Endothelial cell of umbilical vein (primary cell): ENCODE measurements at regions not wholly inside any gene's neighbourhood (a gene's known extent, or its start where the extent isn't known, plus 50 kb on each side); places are given as distances from the start of the nearest gene placed in this dataset.

ENCODE experiments used
- BruUV-seq: library from RNA; stranded (reverse); fragments of 400-500 nt; replicated peaks from 2 replicates; lab custom pipeline; 2021; lab: Mats Ljungman, UMichigan
- CTCF ChIA-PET: fragments of 300-600, 350-600 bp; sonication (Branson Sonifier 250); formaldehyde crosslinking; loops from one replicate; lab custom pipeline; 2021; ENCODE audit warnings: antibody characterized with exemption, inconsistent platforms; lab: Charles Lee
- POLR2A ChIA-PET: fragments of 300-600, 350-600 bp; sonication (Branson Sonifier 250); formaldehyde crosslinking; loops from one replicate; lab custom pipeline; 2021; ENCODE audit warnings: antibody characterized with exemption, inconsistent platforms; lab: Charles Lee
- DNase-seq: peaks from one replicate; pipeline ENCODE4 v3.0.0-alpha.2; 2011; ENCODE audit warnings: low read depth, low spot score
- FAIRE-seq: peaks from 2 replicates; lab custom pipeline; 2011; peaks lifted over from hg19 to GRCh38; lab: Jason Lieb, UNC
- H2AFZ ChIP-seq: 2 replicates; pipeline ENCODE4 v1.6.0; 2012; ENCODE audit warnings: low read depth, low read length, control low read depth, inconsistent platforms
- H3K27ac ChIP-seq: 2 replicates; pipeline ENCODE4 v1.5.1; 2011; ENCODE audit warnings: low read depth, mild to moderate bottlenecking, control low read depth, low read length, moderate library complexity; ENCODE audit not compliant: insufficient read depth
- H3K27me3 ChIP-seq, 2 experiments: 2 replicates each; pipeline versions ENCODE4 v1.6.0 to v1.6.1; 2011; ENCODE audit warnings: low read length in 2 of 2, mixed read lengths in 1 of 2; ENCODE audit not compliant: control insufficient read depth in 2 of 2, insufficient read depth in 2 of 2
- H3K36me3 ChIP-seq, 2 experiments: 2 replicates in 1 of 2; 3 replicates in 1 of 2; pipeline ENCODE4 v1.5.1; 2011; ENCODE audit warnings: low read length in 2 of 2, mild to moderate bottlenecking in 1 of 2, moderate library complexity in 1 of 2; ENCODE audit not compliant: control insufficient read depth in 2 of 2, insufficient read depth in 2 of 2; ENCODE audit errors: extremely low read depth in 1 of 2
- H3K4me1 ChIP-seq: 3 replicates; pipeline ENCODE4 v1.5.1; 2011; ENCODE audit warnings: mild to moderate bottlenecking, low read length; ENCODE audit not compliant: control insufficient read depth, insufficient read depth; ENCODE audit errors: extremely low read depth
- H3K4me2 ChIP-seq: 2 replicates; pipeline ENCODE4 v1.6.1; 2011; ENCODE audit warnings: low read length, control low read depth, mixed read lengths; ENCODE audit not compliant: insufficient read depth
- H3K4me3 ChIP-seq, 3 experiments: fragments of 200-600 bp in 1 of 3; sonication (generic), shearing (Covaris generic) in 1 of 3; replicated peaks in 1 of 3; 2 replicates each; pipeline ENCODE4 v1.5.1; 2011 to 2016; ENCODE audit warnings: control low read depth in 3 of 3, low read length in 3 of 3, mild to moderate bottlenecking in 2 of 3, inconsistent platforms in 1 of 3, low read depth in 1 of 3, moderate library complexity in 1 of 3; ENCODE audit not compliant: insufficient read depth in 1 of 3
- H3K79me2 ChIP-seq: 2 replicates; pipeline ENCODE4 v1.6.0; 2012; ENCODE audit warnings: low read length, inconsistent platforms; ENCODE audit not compliant: control insufficient read depth, insufficient read depth
- H3K9ac ChIP-seq: replicated peaks from 2 replicates; pipeline ENCODE3; 2011; ENCODE audit warnings: low read length, control low read depth; ENCODE audit not compliant: insufficient read depth; ENCODE audit errors: extremely low read depth
- H3K9me1 ChIP-seq: replicated peaks from 3 replicates; pipeline ENCODE4 v1.6.0; 2011; ENCODE audit warnings: mild to moderate bottlenecking, low read length; ENCODE audit not compliant: control insufficient read depth, insufficient read depth; ENCODE audit errors: extremely low read depth
- H3K9me3 ChIP-seq: replicated peaks from 2 replicates; pipeline ENCODE4 v1.5.1; 2012; ENCODE audit warnings: low read length, inconsistent platforms; ENCODE audit not compliant: control insufficient read depth, insufficient read depth
- H4K20me1 ChIP-seq: replicated peaks from 2 replicates; pipeline ENCODE3; 2011; ENCODE audit warnings: mild to moderate bottlenecking, low read length; ENCODE audit not compliant: control insufficient read depth, insufficient read depth; ENCODE audit errors: extremely low read depth
- EZH2 ChIP-seq: IDR thresholded peaks from 2 replicates; pipeline ENCODE4 v1.6.1; 2012; ENCODE audit warnings: borderline replicate concordance, low read depth, mild to moderate bottlenecking, moderate library complexity, low read length, inconsistent platforms; ENCODE audit not compliant: severe bottlenecking
- FOS ChIP-seq: IDR thresholded peaks from 2 replicates; pipeline ENCODE4 v1.6.1; 2011; ENCODE audit warnings: mild to moderate bottlenecking, low read length, moderate library complexity, borderline replicate concordance; ENCODE audit not compliant: insufficient read depth
- GATA2 ChIP-seq: IDR thresholded peaks from 2 replicates; pipeline ENCODE4 v1.7.0; 2011; ENCODE audit warnings: low read depth, mild to moderate bottlenecking, moderate library complexity, mixed read lengths, low read length; ENCODE audit not compliant: insufficient read length, insufficient read depth
- JUN ChIP-seq: IDR thresholded peaks from 2 replicates; pipeline ENCODE4 v1.6.1; 2011; ENCODE audit warnings: borderline replicate concordance, low read depth; ENCODE audit not compliant: insufficient read length, insufficient read depth
- MYC ChIP-seq: IDR thresholded peaks from one replicate; pipeline ENCODE4 v1.6.1; 2011; ENCODE audit warnings: mild to moderate bottlenecking, low read depth, low read length
- POLR2AphosphoS5 ChIP-seq: IDR thresholded peaks from 2 replicates; pipeline ENCODE4 v1.6.1; 2012; ENCODE audit warnings: low read depth, mild to moderate bottlenecking, control low read depth, low read length, moderate library complexity; ENCODE audit not compliant: insufficient read depth
- dilution Hi-C: fragments of 300-500 bp; cut with MboI; formaldehyde crosslinking; loops from one replicate; pipeline ENCODE4 v1.15.0; 2019; ENCODE audit warnings: low sequenced_read_pairs; ENCODE audit not compliant: extremely low pct_ligation_motif_present
- intact Hi-C: fragments of 100-400 bp; cut with micrococcal nuclease; formaldehyde crosslinking; loops from one replicate; pipeline ENCODE4 v1.10.0; 2022
- TF ChIP-seq, protein P1 (sequence below), 2 donors: IDR thresholded peaks; 1 replicate in 1 of 2; 2 replicates in 1 of 2; pipeline ENCODE4 v1.5.1; 2011; ENCODE audit warnings: low read length in 2 of 2, mild to moderate bottlenecking in 2 of 2, moderate library complexity in 2 of 2, control low read depth in 1 of 2, inconsistent platforms in 1 of 2, low read depth in 1 of 2; ENCODE audit not compliant: insufficient read depth in 1 of 2; ENCODE audit errors: extremely low read depth in 1 of 2
- TF ChIP-seq, protein P2 (sequence below): IDR thresholded peaks from 2 replicates; pipeline ENCODE4 v1.6.1; 2011; ENCODE audit not compliant: insufficient read depth, insufficient read length

- ChIA-PET CTCF (no interaction called here), POLR2A (no interaction called here)
- H3K36me3 ChIP-seq: no peaks in the 10 kb centered on the region
- no peaks in the 10 kb centered on the region for H3K27me3 ChIP-seq
- TF ChIP-seq MYC (no peak), GATA2 (no peak), EZH2 (no peak), FOS (no peak), POLR2AphosphoS5 (no peak), JUN (no peak)
- TF ChIP-seq, protein P1, sequence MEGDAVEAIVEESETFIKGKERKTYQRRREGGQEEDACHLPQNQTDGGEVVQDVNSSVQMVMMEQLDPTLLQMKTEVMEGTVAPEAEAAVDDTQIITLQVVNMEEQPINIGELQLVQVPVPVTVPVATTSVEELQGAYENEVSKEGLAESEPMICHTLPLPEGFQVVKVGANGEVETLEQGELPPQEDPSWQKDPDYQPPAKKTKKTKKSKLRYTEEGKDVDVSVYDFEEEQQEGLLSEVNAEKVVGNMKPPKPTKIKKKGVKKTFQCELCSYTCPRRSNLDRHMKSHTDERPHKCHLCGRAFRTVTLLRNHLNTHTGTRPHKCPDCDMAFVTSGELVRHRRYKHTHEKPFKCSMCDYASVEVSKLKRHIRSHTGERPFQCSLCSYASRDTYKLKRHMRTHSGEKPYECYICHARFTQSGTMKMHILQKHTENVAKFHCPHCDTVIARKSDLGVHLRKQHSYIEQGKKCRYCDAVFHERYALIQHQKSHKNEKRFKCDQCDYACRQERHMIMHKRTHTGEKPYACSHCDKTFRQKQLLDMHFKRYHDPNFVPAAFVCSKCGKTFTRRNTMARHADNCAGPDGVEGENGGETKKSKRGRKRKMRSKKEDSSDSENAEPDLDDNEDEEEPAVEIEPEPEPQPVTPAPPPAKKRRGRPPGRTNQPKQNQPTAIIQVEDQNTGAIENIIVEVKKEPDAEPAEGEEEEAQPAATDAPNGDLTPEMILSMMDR (IDR thresholded peaks at IDR 0.05; ENCODE audit: extremely low read depth in 1 of 2, insufficient read depth in 1 of 2, low read depth in 1 of 2, low read length in 2 of 2): no peak
- TF ChIP-seq, protein P2, sequence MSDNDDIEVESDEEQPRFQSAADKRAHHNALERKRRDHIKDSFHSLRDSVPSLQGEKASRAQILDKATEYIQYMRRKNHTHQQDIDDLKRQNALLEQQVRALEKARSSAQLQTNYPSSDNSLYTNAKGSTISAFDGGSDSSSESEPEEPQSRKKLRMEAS: no peak
- H3K9ac ChIP-seq: no peak overlapping the region
- H3K27ac ChIP-seq: no peak overlapping the region
- BruUV-seq: no TSS peak
- H3K4me1 ChIP-seq: no peaks in the 10 kb centered on the region
- no peaks in the 10 kb centered on the region for H4K20me1 ChIP-seq
- DNase-seq (no peak), FAIRE-seq (no peak)
- intact Hi-C loops (no loop called here), dilution Hi-C loops (no loop called here)
- H3K4me3 ChIP-seq: no peak overlapping the region
- H3K4me2 ChIP-seq: no peak overlapping the region
- H3K9me1 ChIP-seq: no peaks in the 10 kb centered on the region
- no peaks in the 10 kb centered on the region for H3K9me3 ChIP-seq
- no peak overlapping the region for H2AFZ ChIP-seq
- H3K79me2 ChIP-seq: no peaks in the 10 kb centered on the region
These were observed 247.7 kb downstream of the IL20RB start for GRCh38 chr3:137205394-137206045.
